OCI-LY7 (cell line): ENCODE measurements at regions not wholly inside any gene's neighbourhood (a gene's known extent, or its start where the extent isn't known, plus 50 kb on each side); places are given as distances from the start of the nearest gene placed in this dataset.

Source experiments
- CTCF ChIP-seq: fragments of 200-600 bp; sonication (generic); conservative IDR thresholded peaks from 2 replicates; pipeline ENCODE4 v1.5.1; 2014; ENCODE audit warnings: mild to moderate bottlenecking, antibody characterized with exemption, low read length, moderate library complexity, mixed read lengths
- EZH2phosphoT487 ChIP-seq: fragments of 200-600 bp; sonication (generic); IDR thresholded peaks from 2 replicates; pipeline ENCODE4 v1.6.1; 2018; ENCODE audit warnings: low read depth, borderline replicate concordance, mild to moderate bottlenecking, mixed run types, antibody characterized with exemption, low read length, moderate library complexity, mixed read lengths

GRCh38 chrX:4930426-4930825, 1217.0 kb upstream of the PRKX start:
- no peak for TF ChIP-seq CTCF
- TF ChIP-seq EZH2phosphoT487: no peak
